Mesendoderm (in vitro differentiated cells): ENCODE measurements at regions not wholly inside any gene's neighbourhood (a gene's known extent, or its start where the extent isn't known, plus 50 kb on each side); places are given as distances from the start of the nearest gene placed in this dataset.

Experiments used
- DNase-seq: peaks from one replicate; pipeline ENCODE4 v3.0.0; 2013
- H2AK5ac ChIP-seq: 2 replicates; pipeline ENCODE4 v1.6.1; 2013; ENCODE audit warnings: low read length, inconsistent platforms
- H2BK120ac ChIP-seq: 2 replicates; pipeline ENCODE4 v1.6.1; 2013; ENCODE audit warnings: low read depth, mild to moderate bottlenecking, low read length, moderate library complexity, mixed read lengths
- H2BK15ac ChIP-seq: replicated peaks from 2 replicates; pipeline ENCODE4 v1.6.1; 2013; ENCODE audit warnings: low read depth, mild to moderate bottlenecking, moderate library complexity
- H2BK5ac ChIP-seq: 2 replicates; pipeline ENCODE4 v1.6.1; 2013; ENCODE audit warnings: low read length, inconsistent platforms
- H3K18ac ChIP-seq: 2 replicates; pipeline ENCODE4 v1.6.1; 2013; ENCODE audit warnings: mild to moderate bottlenecking, low read length, mixed read lengths
- H3K23ac ChIP-seq: one replicate; pipeline ENCODE4 v1.6.1; 2013; ENCODE audit warnings: low read length
- H3K27ac ChIP-seq: 2 replicates; pipeline ENCODE4 v1.5.1; 2013; ENCODE audit warnings: low read depth, mild to moderate bottlenecking, inconsistent platforms, low read length, moderate library complexity
- H3K27me3 ChIP-seq: 2 replicates; pipeline ENCODE4 v1.6.1; 2013; ENCODE audit warnings: low read length, control low read depth, mild to moderate bottlenecking, inconsistent platforms; ENCODE audit not compliant: insufficient read depth, poor library complexity
- H3K36me3 ChIP-seq: 2 replicates; pipeline ENCODE4 v1.6.1; 2013; ENCODE audit warnings: low read length, inconsistent platforms; ENCODE audit not compliant: control insufficient read depth, insufficient read depth
- H3K4ac ChIP-seq: one replicate; pipeline ENCODE4 v1.6.1; 2013; ENCODE audit warnings: low read depth, mild to moderate bottlenecking, low read length, moderate library complexity
- H3K4me1 ChIP-seq: 2 replicates; pipeline ENCODE4 v1.6.1; 2013; ENCODE audit warnings: low read depth, low read length, inconsistent platforms; ENCODE audit not compliant: control insufficient read depth
- H3K4me2 ChIP-seq: 2 replicates; pipeline ENCODE4 v1.6.1; 2013; ENCODE audit warnings: low read length
- H3K4me3 ChIP-seq: 2 replicates; pipeline ENCODE4 v1.5.1; 2013; ENCODE audit warnings: mild to moderate bottlenecking, low read length
- H3K56ac ChIP-seq: one replicate; pipeline ENCODE4 v1.6.1; 2013; ENCODE audit warnings: low read length
- H3K79me1 ChIP-seq: 2 replicates; pipeline ENCODE4 v1.6.1; 2013; ENCODE audit warnings: low read length, inconsistent platforms
- H3K79me2 ChIP-seq: 2 replicates; pipeline ENCODE4 v1.6.1; 2013; ENCODE audit warnings: mild to moderate bottlenecking, low read length; ENCODE audit not compliant: control insufficient read depth, insufficient read depth
- H3K9ac ChIP-seq: 2 replicates; pipeline ENCODE4 v1.6.1; 2013; ENCODE audit warnings: low read length, inconsistent platforms
- H4K5ac ChIP-seq: one replicate; pipeline ENCODE4 v1.6.1; 2013; ENCODE audit warnings: low read length
- H4K8ac ChIP-seq: one replicate; pipeline ENCODE4 v1.6.1; 2013; ENCODE audit warnings: low read depth, mild to moderate bottlenecking, control low read depth, low read length, moderate library complexity
- whole genome bisulfite sequencing: extraction: QIAGEN DNeasy Blood & Tissue Kit; methylation state at CpG from one replicate; pipeline ENCODE4 v1.1.7; 2013; ENCODE audit warnings: low lambda C conversion rate, missing lambda C conversion rate; ENCODE audit not compliant: insufficient coverage; ENCODE audit errors: extremely low coverage; 5-methylcytosine and 5-hydroxymethylcytosine counted together

DNA sequence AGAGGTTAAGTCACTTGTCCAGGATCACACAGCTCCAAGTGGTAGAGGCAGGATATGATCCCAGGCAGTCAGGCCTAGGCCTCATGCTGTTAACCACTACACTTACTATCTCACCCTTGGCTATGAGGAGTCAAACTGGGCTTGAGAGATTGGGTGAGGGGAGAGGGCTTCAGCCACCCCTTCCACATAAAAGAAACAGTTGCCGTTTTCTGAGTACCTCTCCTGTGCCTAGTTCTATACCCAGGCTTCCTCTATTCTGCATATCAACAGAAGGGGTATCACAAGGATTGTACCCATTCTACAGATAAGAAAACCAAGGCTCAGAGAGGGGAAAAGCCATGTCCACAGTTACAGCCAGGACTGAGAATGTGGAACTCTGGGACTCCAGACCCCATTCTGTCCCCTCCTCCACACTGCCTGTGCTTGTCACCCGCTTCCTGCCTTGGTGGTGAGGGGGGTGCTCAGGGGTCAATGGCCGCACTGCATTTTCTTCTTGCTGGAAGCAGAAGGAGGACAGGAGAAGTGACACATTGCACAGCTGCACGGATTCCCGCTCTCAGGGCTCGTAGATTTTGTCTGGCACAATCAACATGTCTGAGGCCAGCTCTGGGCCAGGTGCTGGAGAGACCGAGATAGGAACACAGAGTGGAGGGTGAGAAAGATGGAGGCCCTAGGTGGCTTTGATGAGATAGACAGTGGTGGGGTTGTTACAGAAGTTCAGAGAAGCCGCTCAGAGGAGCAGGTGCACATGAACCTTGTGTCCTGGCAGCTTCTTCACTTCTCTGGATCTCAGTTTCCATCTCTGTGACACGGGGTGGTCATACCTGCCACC, 108.4 kb upstream of the PTPN1 start:
- H3K27me3 ChIP-seq, result no peaks in the 10 kb centered on the region
- WGBS, result no CpG with 5 or more reads among the region's 9 CpGs
- H3K4ac ChIP-seq, result no peak overlapping the region
- no peak for DNase-seq
- H2BK5ac ChIP-seq, result no peak overlapping the region
- H2AK5ac ChIP-seq, result no peak overlapping the region
- H3K18ac ChIP-seq, result no peak overlapping the region
- no peak overlapping the region for H3K4me2 ChIP-seq
- H3K27ac ChIP-seq, result no peak overlapping the region
- no peaks in the 10 kb centered on the region for H3K4me1 ChIP-seq
- no peak overlapping the region for H3K9ac ChIP-seq
- H3K79me2 ChIP-seq, result no peaks in the 10 kb centered on the region
- no peaks in the 10 kb centered on the region for H3K79me1 ChIP-seq
- no peaks in the 10 kb centered on the region for H3K36me3 ChIP-seq
- H3K56ac ChIP-seq, result no peak overlapping the region
- H4K5ac ChIP-seq, result no peak overlapping the region
- no peak overlapping the region for H3K23ac ChIP-seq
- no peak overlapping the region for H2BK15ac ChIP-seq
- no peak overlapping the region for H2BK120ac ChIP-seq
- no peak overlapping the region for H3K4me3 ChIP-seq
- H4K8ac ChIP-seq, result no peak overlapping the region

DNA sequence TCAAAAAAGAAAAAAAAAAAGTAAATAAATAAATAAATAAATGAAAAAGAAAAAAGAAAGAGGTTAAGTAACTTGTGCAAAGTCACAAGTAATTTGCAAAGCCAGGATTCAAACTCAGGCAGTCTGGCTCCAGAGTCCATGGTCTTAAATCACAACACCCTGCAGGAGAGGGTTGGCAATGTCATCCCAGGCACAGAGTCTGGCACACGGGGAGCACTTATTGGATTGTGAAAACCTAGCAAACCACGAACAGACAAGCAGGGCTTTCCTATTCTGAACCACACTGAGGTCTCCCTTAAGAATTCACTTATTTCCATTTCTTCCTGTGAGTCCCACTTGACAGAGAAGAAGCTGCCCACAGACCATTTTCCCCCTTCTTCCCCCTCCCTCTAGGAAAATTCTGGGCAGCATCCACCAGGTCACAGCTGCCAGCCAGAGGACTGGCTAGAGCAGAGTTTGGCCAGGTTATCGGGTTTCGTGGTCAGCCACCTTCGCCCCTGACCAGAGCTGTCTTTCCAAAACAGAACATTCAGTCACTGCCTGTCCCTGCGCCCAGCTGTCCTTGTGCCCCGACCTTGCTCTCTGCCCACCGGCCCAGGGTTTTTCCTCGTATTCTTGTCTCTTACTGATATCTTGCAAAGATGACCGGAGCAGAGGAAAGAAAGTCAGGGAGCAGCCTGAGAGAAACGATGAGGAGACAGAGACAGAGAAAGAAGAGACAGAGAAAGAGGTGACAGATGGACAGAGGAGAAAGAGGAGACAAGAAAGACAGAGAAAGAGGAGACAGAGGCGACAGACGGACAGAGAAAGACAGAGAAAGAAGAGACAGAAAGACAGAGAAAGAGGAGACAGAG, 106.4 kb upstream of the PTPN1 start:
- Histone ChIP-seq H4K8ac (no peak overlapping the region), H4K5ac (no peak overlapping the region), H3K27me3 (no peaks in the 10 kb centered on the region), H3K79me2 (no peaks in the 10 kb centered on the region), H2BK15ac (no peak overlapping the region), H3K9ac (no peak overlapping the region), H3K79me1 (no peaks in the 10 kb centered on the region), H2BK120ac (no peak overlapping the region), H3K4me2 (no peak overlapping the region), H3K4me1 (no peaks in the 10 kb centered on the region), H3K56ac (no peak overlapping the region), H3K23ac (no peak overlapping the region), H3K4me3 (no peak overlapping the region), H3K27ac (no peak overlapping the region), H3K4ac (no peak overlapping the region), H2AK5ac (no peak overlapping the region), H3K18ac (no peak overlapping the region), H3K36me3 (no peaks in the 10 kb centered on the region), H2BK5ac (no peak overlapping the region)
- no CpG with 5 or more reads among the region's 13 CpGs for WGBS
- no peak for DNase-seq

DNA sequence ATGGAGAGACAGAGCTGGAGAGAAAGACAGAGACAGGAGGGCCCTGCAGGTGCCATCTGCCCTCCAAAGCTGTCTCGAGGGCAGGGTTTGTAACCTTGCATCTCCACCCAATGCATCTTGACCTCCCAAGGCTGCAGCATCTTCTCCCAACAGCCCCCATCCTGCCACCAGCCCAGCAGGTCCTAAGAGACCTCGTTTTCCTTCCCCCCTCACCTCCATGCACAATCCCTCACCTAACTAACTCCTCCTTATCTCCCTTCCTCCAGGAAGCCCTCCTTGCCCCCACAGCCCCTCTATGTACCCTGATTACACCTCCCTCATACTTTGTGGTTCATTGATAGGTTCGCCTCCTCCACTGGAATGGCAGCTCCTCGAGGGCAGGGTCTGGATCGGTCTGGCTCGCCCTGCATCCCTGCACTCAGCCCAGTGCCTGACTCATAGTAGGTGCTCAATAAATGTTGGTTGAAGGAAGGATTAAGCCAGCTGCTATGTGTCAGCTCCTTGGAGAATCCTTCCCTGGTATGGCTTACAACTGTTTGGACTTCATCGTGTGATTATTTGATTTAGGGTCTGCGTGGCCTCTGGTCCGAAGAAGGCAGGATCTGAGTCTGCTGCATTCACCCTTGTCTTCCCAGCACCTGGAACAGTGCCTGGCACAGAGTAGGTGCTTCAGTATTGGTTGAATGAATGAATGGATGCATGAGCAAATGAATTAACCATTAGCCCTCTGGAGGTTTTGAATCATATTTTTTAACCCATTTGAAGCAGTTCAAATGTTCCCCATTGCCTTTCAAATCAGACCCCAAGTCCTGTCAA, 105.6 kb upstream of the PTPN1 start:
- Histone ChIP-seq H3K27me3 (no peaks in the 10 kb centered on the region), H3K18ac (no peak overlapping the region), H4K5ac (no peak overlapping the region), H3K4me1 (no peaks in the 10 kb centered on the region), H3K9ac (no peak overlapping the region), H2BK5ac (no peak overlapping the region), H3K79me1 (no peaks in the 10 kb centered on the region), H3K27ac (no peak overlapping the region), H2BK120ac (no peak overlapping the region), H3K4me3 (no peak overlapping the region), H3K56ac (no peak overlapping the region), H3K79me2 (no peaks in the 10 kb centered on the region), H2AK5ac (no peak overlapping the region), H3K4ac (no peak overlapping the region), H2BK15ac (no peak overlapping the region), H4K8ac (no peak overlapping the region), H3K23ac (no peak overlapping the region), H3K36me3 (no peaks in the 10 kb centered on the region), H3K4me2 (no peak overlapping the region)
- no CpG with 5 or more reads among the region's 9 CpGs for WGBS
- no peak for DNase-seq

DNA sequence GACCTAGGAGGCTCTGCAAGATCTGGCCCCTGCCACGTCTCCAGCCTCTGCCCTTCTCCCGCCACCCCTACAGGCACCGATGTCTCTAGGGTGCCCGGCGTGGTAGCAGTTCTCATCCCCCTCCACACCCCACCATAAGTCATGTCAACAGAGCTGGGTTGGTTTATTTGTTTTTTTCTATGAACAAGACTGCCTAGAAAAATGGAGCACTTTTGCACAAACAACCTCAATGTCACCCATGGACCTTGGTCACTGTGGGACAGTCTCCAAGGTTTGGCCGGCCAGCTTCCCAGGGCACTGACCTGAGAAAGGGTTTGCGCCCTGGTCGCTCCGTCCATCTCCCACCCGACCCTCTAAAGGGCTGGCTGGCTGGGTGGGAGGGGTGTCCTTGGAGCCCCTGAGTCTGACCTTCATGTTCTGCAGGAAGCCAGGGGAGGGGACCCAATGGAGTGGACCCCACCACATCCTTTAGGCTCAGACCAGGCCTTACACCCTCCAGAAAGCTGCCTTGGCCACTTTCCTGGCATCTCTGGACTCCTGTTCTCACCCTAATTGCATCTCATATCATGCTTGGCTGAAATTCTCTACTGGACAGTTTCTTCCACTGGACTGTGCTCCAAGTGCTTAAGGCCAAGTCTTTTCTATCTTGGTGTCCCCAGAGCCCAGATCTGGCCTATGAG, 104.8 kb upstream of the PTPN1 start:
- H3K27ac ChIP-seq, result no peak overlapping the region
- no peak overlapping the region for H2BK5ac ChIP-seq
- H3K9ac ChIP-seq, result no peak overlapping the region
- no peak overlapping the region for H2AK5ac ChIP-seq
- no peak overlapping the region for H4K8ac ChIP-seq
- no peak overlapping the region for H3K4ac ChIP-seq
- H2BK120ac ChIP-seq, result no peak overlapping the region
- H3K4me1 ChIP-seq, result no peaks in the 10 kb centered on the region
- H3K4me2 ChIP-seq, result no peak overlapping the region
- H4K5ac ChIP-seq, result no peak overlapping the region
- H3K4me3 ChIP-seq, result no peak overlapping the region
- no peaks in the 10 kb centered on the region for H3K27me3 ChIP-seq
- H2BK15ac ChIP-seq, result no peak overlapping the region
- no peak overlapping the region for H3K18ac ChIP-seq
- no CpG with 5 or more reads among the region's 10 CpGs for WGBS
- DNase-seq, result no peak
- no peak overlapping the region for H3K56ac ChIP-seq
- H3K79me1 ChIP-seq, result no peaks in the 10 kb centered on the region
- no peaks in the 10 kb centered on the region for H3K36me3 ChIP-seq
- no peaks in the 10 kb centered on the region for H3K79me2 ChIP-seq
- H3K23ac ChIP-seq, result no peak overlapping the region

DNA sequence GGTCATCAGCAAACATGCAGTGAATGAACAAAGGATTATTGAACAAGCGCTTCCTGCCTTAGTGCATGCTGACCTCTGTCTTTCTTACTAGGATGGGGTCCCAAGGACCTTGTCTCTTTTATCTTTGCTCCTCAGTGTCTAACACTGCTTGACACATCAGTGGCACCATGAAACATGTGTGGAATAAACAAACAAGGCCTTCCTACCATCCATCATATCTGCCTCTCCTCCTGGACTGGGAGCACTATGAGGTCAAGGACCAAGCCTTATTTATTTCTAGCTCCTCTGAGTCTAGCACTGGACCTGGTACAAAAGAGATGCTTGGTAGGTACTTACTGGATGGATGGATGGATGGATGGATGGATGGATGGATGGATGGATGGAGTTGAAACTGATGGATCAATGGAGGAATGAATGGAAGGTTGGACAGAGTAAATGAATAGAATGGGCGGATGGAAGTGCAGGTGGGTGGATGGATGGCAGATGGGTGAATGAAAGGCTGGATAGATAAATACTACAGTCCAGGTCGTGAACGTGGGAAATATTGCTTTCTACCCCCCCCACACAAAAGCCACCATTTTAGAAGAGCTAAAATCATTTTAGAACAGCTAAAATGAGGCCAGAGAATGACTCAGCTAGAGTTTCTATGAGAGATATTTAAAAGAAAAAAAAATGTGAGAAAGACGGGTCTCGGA, 104.1 kb upstream of the PTPN1 start:
- H4K8ac ChIP-seq, result no peak overlapping the region
- no peaks in the 10 kb centered on the region for H3K79me2 ChIP-seq
- no peak overlapping the region for H3K18ac ChIP-seq
- no peak overlapping the region for H2BK5ac ChIP-seq
- no peak overlapping the region for H3K27ac ChIP-seq
- no peak overlapping the region for H2BK15ac ChIP-seq
- no peaks in the 10 kb centered on the region for H3K4me1 ChIP-seq
- WGBS, result no CpG with 5 or more reads among the region's 6 CpGs
- no peak overlapping the region for H3K4ac ChIP-seq
- H3K27me3 ChIP-seq, result no peaks in the 10 kb centered on the region
- no peaks in the 10 kb centered on the region for H3K79me1 ChIP-seq
- H3K23ac ChIP-seq, result no peak overlapping the region
- H3K9ac ChIP-seq, result no peak overlapping the region
- H3K36me3 ChIP-seq, result no peaks in the 10 kb centered on the region
- no peak overlapping the region for H3K4me2 ChIP-seq
- no peak overlapping the region for H4K5ac ChIP-seq
- H3K56ac ChIP-seq, result no peak overlapping the region
- no peak overlapping the region for H2BK120ac ChIP-seq
- DNase-seq, result no peak
- H3K4me3 ChIP-seq, result no peak overlapping the region
- no peak overlapping the region for H2AK5ac ChIP-seq
